HEK293 (cell line): ENCODE measurements at regions not wholly inside any gene's neighbourhood (a gene's known extent, or its start where the extent isn't known, plus 50 kb on each side); places are given as distances from the start of the nearest gene placed in this dataset.

Experiments
- CTCF ChIP-seq: fragments of 450-650 bp; formaldehyde crosslinking; IDR thresholded peaks from 2 replicates; pipeline ENCODE4 v1.5.1; 2016; ENCODE audit warnings: missing biosample characterization, missing genetic modification characterization
- ZNF121 ChIP-seq: fragments of 450-650 bp; formaldehyde crosslinking; IDR thresholded peaks from 2 replicates; pipeline ENCODE4 v1.5.1; 2016; ENCODE audit warnings: missing biosample characterization, missing genetic modification characterization
- ZNF133 ChIP-seq: fragments of 450-650 bp; formaldehyde crosslinking; IDR thresholded peaks from 2 replicates; pipeline ENCODE4 v1.5.1; 2016; ENCODE audit warnings: missing biosample characterization, missing genetic modification characterization
- ZNF19 ChIP-seq: fragments of 450-650 bp; formaldehyde crosslinking; IDR thresholded peaks from 2 replicates; pipeline ENCODE4; 2016; ENCODE audit warnings: missing biosample characterization, missing genetic modification characterization, low read depth
- ZNF521 ChIP-seq: fragments of 450-650 bp; formaldehyde crosslinking; IDR thresholded peaks from 2 replicates; pipeline ENCODE4 v1.5.1; 2017; ENCODE audit warnings: missing biosample characterization, mild to moderate bottlenecking, missing genetic modification characterization
- ZNF580 ChIP-seq: fragments of 450-650 bp; formaldehyde crosslinking; IDR thresholded peaks from 2 replicates; pipeline ENCODE4 v1.5.1; 2016; ENCODE audit warnings: missing biosample characterization, missing genetic modification characterization

- TF ChIP-seq ZNF121 (tag by site-specific recombination) = no peak
- TF ChIP-seq CTCF = no peak
- no peak for TF ChIP-seq ZNF133
- no peak for TF ChIP-seq ZNF521
- no peak for TF ChIP-seq ZNF19 (tag by site-specific recombination)
- TF ChIP-seq ZNF580 (tag by site-specific recombination) = no peak
Measured at GRCh38 chr5:172509405-172509781, 55.1 kb upstream of the SH3PXD2B start.
